CD4-positive, alpha-beta memory T cell (primary cell): ENCODE measurements at regions not wholly inside any gene's neighbourhood (a gene's known extent, or its start where the extent isn't known, plus 50 kb on each side); places are given as distances from the start of the nearest gene placed in this dataset.

Source experiments
- CTCF ChIA-PET: fragments of 350-600 bp; sonication (Branson Sonifier 250); formaldehyde crosslinking; loops from one replicate; lab custom pipeline; 2021; ENCODE audit warnings: inconsistent platforms; ENCODE audit not compliant: partially characterized antibody; lab: Charles Lee
- POLR2A ChIA-PET: fragments of 350-600 bp; sonication (Branson Sonifier 250); formaldehyde crosslinking; loops from one replicate; lab custom pipeline; 2021; ENCODE audit not compliant: partially characterized antibody; lab: Charles Lee
- DNase-seq, 5 donors: peaks; one replicate each; pipeline versions ENCODE4 v3.0.0 to v3.0.0-alpha.2; 2020 to 2022; ENCODE audit warnings: mixed read lengths in 1 of 5
- H3K27ac ChIP-seq: one replicate; pipeline ENCODE4 v1.7.0; 2013; ENCODE audit warnings: low read depth, low read length
- H3K27me3 ChIP-seq: 2 replicates; pipeline ENCODE4 v1.7.0; 2013; ENCODE audit warnings: mild to moderate bottlenecking, low read length, moderate library complexity; ENCODE audit not compliant: insufficient read depth
- H3K36me3 ChIP-seq: 2 replicates; pipeline ENCODE4 v1.7.0; 2013; ENCODE audit warnings: mild to moderate bottlenecking, low read length, moderate library complexity; ENCODE audit not compliant: insufficient read depth
- H3K4me1 ChIP-seq: 2 replicates; pipeline ENCODE4 v1.7.0; 2013; ENCODE audit warnings: mild to moderate bottlenecking, low read length, moderate library complexity; ENCODE audit not compliant: insufficient read depth
- H3K4me3 ChIP-seq, 2 donors: one replicate each; pipeline ENCODE4 v1.7.0; 2013; ENCODE audit warnings: low read length in 2 of 2, mild to moderate bottlenecking in 1 of 2
- H3K9me3 ChIP-seq, 2 donors: one replicate each; pipeline ENCODE4 v1.7.0; 2013; ENCODE audit warnings: low read length in 2 of 2, control low read depth in 1 of 2; ENCODE audit not compliant: control insufficient read depth in 1 of 2
- H3K27ac Mint-ChIP-seq, 7 donors: one replicate each; pipeline ENCODE4 v1.8.0; 2020 to 2021; ENCODE audit warnings: mixed read lengths in 7 of 7, mild to moderate bottlenecking in 6 of 7, inconsistent platforms in 3 of 7, moderate library complexity in 3 of 7
- H3K27me3 Mint-ChIP-seq, 2 donors: one replicate each; pipeline ENCODE4 v1.8.0; 2020 to 2021; ENCODE audit warnings: mixed read lengths in 2 of 2
- H3K36me3 Mint-ChIP-seq, 2 donors: one replicate each; pipeline ENCODE4 v1.8.0; 2020 to 2021; ENCODE audit warnings: mixed read lengths in 2 of 2, inconsistent platforms in 1 of 2, mild to moderate bottlenecking in 1 of 2
- H3K4me1 Mint-ChIP-seq, 4 donors: one replicate each; pipeline ENCODE4 v1.8.0; 2020 to 2021; ENCODE audit warnings: mixed read lengths in 4 of 4, mild to moderate bottlenecking in 1 of 4
- H3K4me3 Mint-ChIP-seq, 8 donors: one replicate each; pipeline ENCODE4 v1.8.0; 2020 to 2021; ENCODE audit warnings: mixed read lengths in 8 of 8, mild to moderate bottlenecking in 7 of 8, moderate library complexity in 6 of 8, inconsistent platforms in 3 of 8
- H3K9me3 Mint-ChIP-seq, 8 donors: one replicate each; pipeline ENCODE4 v1.8.0; 2020 to 2021; ENCODE audit warnings: mixed read lengths in 8 of 8, mild to moderate bottlenecking in 5 of 8, inconsistent platforms in 3 of 8, moderate library complexity in 1 of 8
- intact Hi-C: fragments of 100-400 bp; cut with micrococcal nuclease; formaldehyde crosslinking; loops from one replicate; pipeline ENCODE4 v1.15.1; 2023

- H3K36me3 ChIP-seq: no peaks in the 10 kb centered on the region
- ChIA-PET CTCF (no interaction called here), POLR2A (no interaction called here)
- Mint-ChIP-seq H3K36me3 (no peaks in the 10 kb centered on the region), H3K4me3 (no peak overlapping the region), H3K4me1 (no peaks in the 10 kb centered on the region), H3K27ac (no peak overlapping the region), H3K9me3 (peaks cover 3 to 25% (median 8%) of the 10 kb centered on the region in 8 donors), H3K27me3 (no peaks in the 10 kb centered on the region)
- intact Hi-C loops: no loop called here
- no peaks in the 10 kb centered on the region for H3K4me1 ChIP-seq
- no peaks in the 10 kb centered on the region for H3K27me3 ChIP-seq
- H3K27ac ChIP-seq: no peak overlapping the region
- DNase-seq: no peak
- no peak overlapping the region for H3K4me3 ChIP-seq
- H3K9me3 ChIP-seq: no peaks in the 10 kb centered on the region
Measured at GRCh38 chr5:4570047-4570995, 569.8 kb upstream of the ADAMTS16 start.

- H3K4me1 ChIP-seq: no peaks in the 10 kb centered on the region
- no peaks in the 10 kb centered on the region for H3K9me3 ChIP-seq
- no peak overlapping the region for H3K4me3 ChIP-seq
- H3K4me1 Mint-ChIP-seq: no peaks in the 10 kb centered on the region
- H3K36me3 Mint-ChIP-seq: no peaks in the 10 kb centered on the region
- H3K27me3 Mint-ChIP-seq: no peaks in the 10 kb centered on the region
- ChIA-PET CTCF (no interaction called here), POLR2A (no interaction called here)
- H3K27ac ChIP-seq: no peak overlapping the region
- DNase-seq: no peak
- intact Hi-C loops: no loop called here
- no peak overlapping the region for H3K4me3 Mint-ChIP-seq
- H3K27me3 ChIP-seq: no peaks in the 10 kb centered on the region
- peaks cover 3 to 25% (median 8%) of the 10 kb centered on the region in 8 donors for H3K9me3 Mint-ChIP-seq
- H3K27ac Mint-ChIP-seq: no peak overlapping the region
- H3K36me3 ChIP-seq: no peaks in the 10 kb centered on the region
Measured at GRCh38 chr5:4571248-4571948, 568.7 kb upstream of the ADAMTS16 start.

- H3K27me3 Mint-ChIP-seq: no peaks in the 10 kb centered on the region
- DNase-seq: no peak
- H3K36me3 ChIP-seq: no peaks in the 10 kb centered on the region
- H3K4me3 Mint-ChIP-seq: no peak overlapping the region
- H3K27ac Mint-ChIP-seq: no peak overlapping the region
- CTCF ChIA-PET: no interaction called here
- H3K27me3 ChIP-seq: no peaks in the 10 kb centered on the region
- H3K36me3 Mint-ChIP-seq: no peaks in the 10 kb centered on the region
- H3K27ac ChIP-seq: no peak overlapping the region
- no peaks in the 10 kb centered on the region for H3K4me1 Mint-ChIP-seq
- no peak overlapping the region for H3K4me3 ChIP-seq
- H3K9me3 ChIP-seq: no peaks in the 10 kb centered on the region
- POLR2A ChIA-PET: no interaction called here
- no peaks in the 10 kb centered on the region for H3K4me1 ChIP-seq
- H3K9me3 Mint-ChIP-seq: peaks cover 2 to 25% (median 10%) of the 10 kb centered on the region in 8 donors
- intact Hi-C loops: no loop called here
Measured at GRCh38 chr5:4572311-4573100, 567.6 kb upstream of the ADAMTS16 start.

GRCh38 chr5:4575608-4576007 lies 564.5 kb upstream of the ADAMTS16 start:
- Histone ChIP-seq H3K27me3 (no peaks in the 10 kb centered on the region), H3K4me1 (no peaks in the 10 kb centered on the region), H3K36me3 (no peaks in the 10 kb centered on the region), H3K4me3 (no peak overlapping the region), H3K27ac (no peak overlapping the region), H3K9me3 (no peaks in the 10 kb centered on the region)
- Mint-ChIP-seq H3K36me3 (no peaks in the 10 kb centered on the region), H3K27ac (no peak overlapping the region), H3K4me3 (no peak overlapping the region), H3K4me1 (no peaks in the 10 kb centered on the region), H3K27me3 (no peaks in the 10 kb centered on the region), H3K9me3 (peaks cover 5 to 31% (median 14%) of the 10 kb centered on the region in 8 donors)
- CTCF ChIA-PET: no interaction called here
- DNase-seq: no peak
- intact Hi-C loops: no loop called here
- POLR2A ChIA-PET: no interaction called here

- Mint-ChIP-seq H3K36me3 (no peaks in the 10 kb centered on the region), H3K27me3 (no peaks in the 10 kb centered on the region), H3K9me3 (peaks cover 6 to 27% (median 16%) of the 10 kb centered on the region in 8 donors), H3K4me3 (no peak overlapping the region), H3K4me1 (no peaks in the 10 kb centered on the region), H3K27ac (no peak overlapping the region)
- Histone ChIP-seq H3K36me3 (no peaks in the 10 kb centered on the region), H3K4me3 (no peak overlapping the region), H3K9me3 (no peaks in the 10 kb centered on the region), H3K27me3 (no peaks in the 10 kb centered on the region), H3K27ac (no peak overlapping the region), H3K4me1 (no peaks in the 10 kb centered on the region)
- POLR2A ChIA-PET: no interaction called here
- intact Hi-C loops: no loop called here
- DNase-seq: no peak
- CTCF ChIA-PET: no interaction called here
Measured at GRCh38 chr5:4576161-4576748, 563.9 kb upstream of the ADAMTS16 start.

- no peaks in the 10 kb centered on the region for H3K4me1 Mint-ChIP-seq
- H3K9me3 Mint-ChIP-seq: peaks cover 6 to 27% (median 16%) of the 10 kb centered on the region in 8 donors
- Histone ChIP-seq H3K36me3 (no peaks in the 10 kb centered on the region), H3K4me3 (no peak overlapping the region), H3K9me3 (no peaks in the 10 kb centered on the region), H3K27me3 (no peaks in the 10 kb centered on the region), H3K27ac (no peak overlapping the region), H3K4me1 (no peaks in the 10 kb centered on the region)
- no peak for DNase-seq
- CTCF ChIA-PET: no interaction called here
- intact Hi-C loops: no loop called here
- POLR2A ChIA-PET: no interaction called here
- H3K27ac Mint-ChIP-seq: no peak overlapping the region
- H3K27me3 Mint-ChIP-seq: no peaks in the 10 kb centered on the region
- no peaks in the 10 kb centered on the region for H3K36me3 Mint-ChIP-seq
- no peak overlapping the region for H3K4me3 Mint-ChIP-seq
Measured at GRCh38 chr5:4576908-4577307, 563.2 kb upstream of the ADAMTS16 start.

GRCh38 chr5:4579679-4580078 lies 560.5 kb upstream of the ADAMTS16 start:
- no peak overlapping the region for H3K27ac ChIP-seq
- H3K27ac Mint-ChIP-seq: no peak overlapping the region
- peaks cover 3 to 24% (median 15%) of the 10 kb centered on the region in 8 donors for H3K9me3 Mint-ChIP-seq
- ChIA-PET CTCF (no interaction called here), POLR2A (no interaction called here)
- no peaks in the 10 kb centered on the region for H3K4me1 Mint-ChIP-seq
- no peaks in the 10 kb centered on the region for H3K4me1 ChIP-seq
- intact Hi-C loops: no loop called here
- H3K36me3 Mint-ChIP-seq: no peaks in the 10 kb centered on the region
- H3K27me3 ChIP-seq: no peaks in the 10 kb centered on the region
- H3K9me3 ChIP-seq: no peaks in the 10 kb centered on the region
- no peaks in the 10 kb centered on the region for H3K27me3 Mint-ChIP-seq
- H3K36me3 ChIP-seq: no peaks in the 10 kb centered on the region
- DNase-seq: no peak
- H3K4me3 ChIP-seq: no peak overlapping the region
- H3K4me3 Mint-ChIP-seq: no peak overlapping the region
